ENCODE measurements at regions not wholly inside any gene's neighbourhood (a gene's known extent, or its start where the extent isn't known, plus 50 kb on each side); places are given as distances from the start of the nearest gene placed in this dataset.

DNA sequence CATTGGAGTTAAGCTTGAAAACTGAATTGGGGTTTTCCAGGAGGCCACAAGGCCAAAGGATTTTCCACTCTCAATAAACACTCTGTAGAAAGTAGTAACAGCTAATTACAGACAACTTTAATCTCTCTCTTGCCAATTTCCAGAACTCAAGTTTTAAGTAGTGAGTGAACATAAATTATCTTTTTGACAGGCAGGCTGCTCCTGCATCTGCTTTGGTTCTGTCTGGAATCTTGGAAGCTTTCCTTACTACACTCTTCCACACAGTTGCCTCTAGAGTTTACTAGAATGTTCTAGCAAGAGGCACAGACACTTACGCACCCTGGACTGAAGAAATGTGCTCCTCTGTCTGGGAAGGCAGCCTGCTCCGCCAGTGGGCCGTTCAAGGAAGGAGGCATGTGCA is 90.5 kb upstream of the WAC start:
- Histone ChIP-seq H3K27ac (ENCODE audit: low read length) (no peak overlapping the region), H3K4me3 (ENCODE audit: low read depth in 1 of 2, low read length in 2 of 2) (no peak overlapping the region), H3K27me3 (ENCODE audit: insufficient read depth, low read length, poor library complexity) (no peaks in the 10 kb centered on the region), H3K4me1 (ENCODE audit: insufficient read depth, low read length) (no peaks in the 10 kb centered on the region), H3K79me2 (ENCODE audit: insufficient read depth, low read length) (no peaks in the 10 kb centered on the region), H3K36me3 (ENCODE audit: insufficient read depth, low read length) (no peaks in the 10 kb centered on the region), H3K4me2 (ENCODE audit: insufficient read depth, low read length) (no peak overlapping the region), H3K9me3 (ENCODE audit: insufficient read depth, low read length, severe bottlenecking) (no peaks in the 10 kb centered on the region), H4K20me1 (ENCODE audit: insufficient read depth, low read length) (no peaks in the 10 kb centered on the region), H2AFZ (ENCODE audit: low read depth, low read length) (no peak overlapping the region), H3K9ac (ENCODE audit: low read depth, low read length) (no peak overlapping the region)
- DNase-seq (no peak), ATAC-seq (ENCODE audit: insufficient read depth, low read depth) (no peak)
- TF ChIP-seq EZH2 (IDR thresholded peaks at IDR 0.05; ENCODE audit: borderline replicate concordance, low read depth, low read length, severe bottlenecking), result no peak
- TF ChIP-seq, protein P1, sequence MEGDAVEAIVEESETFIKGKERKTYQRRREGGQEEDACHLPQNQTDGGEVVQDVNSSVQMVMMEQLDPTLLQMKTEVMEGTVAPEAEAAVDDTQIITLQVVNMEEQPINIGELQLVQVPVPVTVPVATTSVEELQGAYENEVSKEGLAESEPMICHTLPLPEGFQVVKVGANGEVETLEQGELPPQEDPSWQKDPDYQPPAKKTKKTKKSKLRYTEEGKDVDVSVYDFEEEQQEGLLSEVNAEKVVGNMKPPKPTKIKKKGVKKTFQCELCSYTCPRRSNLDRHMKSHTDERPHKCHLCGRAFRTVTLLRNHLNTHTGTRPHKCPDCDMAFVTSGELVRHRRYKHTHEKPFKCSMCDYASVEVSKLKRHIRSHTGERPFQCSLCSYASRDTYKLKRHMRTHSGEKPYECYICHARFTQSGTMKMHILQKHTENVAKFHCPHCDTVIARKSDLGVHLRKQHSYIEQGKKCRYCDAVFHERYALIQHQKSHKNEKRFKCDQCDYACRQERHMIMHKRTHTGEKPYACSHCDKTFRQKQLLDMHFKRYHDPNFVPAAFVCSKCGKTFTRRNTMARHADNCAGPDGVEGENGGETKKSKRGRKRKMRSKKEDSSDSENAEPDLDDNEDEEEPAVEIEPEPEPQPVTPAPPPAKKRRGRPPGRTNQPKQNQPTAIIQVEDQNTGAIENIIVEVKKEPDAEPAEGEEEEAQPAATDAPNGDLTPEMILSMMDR (IDR thresholded peaks at IDR 0.05; ENCODE audit: borderline replicate concordance, extremely low read depth, low read length, poor library complexity, severe bottlenecking), result no peak

DNA sequence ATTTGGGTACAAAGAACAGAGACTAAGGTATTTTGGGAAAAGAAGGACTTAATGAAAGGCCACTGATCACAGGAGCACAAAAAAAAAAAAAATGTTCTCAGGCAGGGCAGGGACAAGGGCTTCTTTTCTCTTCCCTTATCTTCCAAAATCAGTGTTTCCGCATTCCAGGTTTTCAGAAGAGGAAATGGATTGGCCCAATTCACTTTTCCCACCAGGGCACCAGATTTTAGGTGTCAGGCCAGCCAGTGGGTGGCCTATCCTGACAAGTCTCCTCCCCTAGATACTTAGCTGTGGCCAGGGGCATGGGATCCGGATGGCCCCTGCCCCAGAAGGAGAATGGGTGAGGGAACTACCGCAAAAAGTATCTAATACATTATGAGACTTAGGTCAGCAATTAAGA is 88.9 kb upstream of the WAC start:
- DNase-seq, result no peak
- no peak overlapping the region for H3K4me2 ChIP-seq (ENCODE audit: insufficient read depth, low read length)

DNA sequence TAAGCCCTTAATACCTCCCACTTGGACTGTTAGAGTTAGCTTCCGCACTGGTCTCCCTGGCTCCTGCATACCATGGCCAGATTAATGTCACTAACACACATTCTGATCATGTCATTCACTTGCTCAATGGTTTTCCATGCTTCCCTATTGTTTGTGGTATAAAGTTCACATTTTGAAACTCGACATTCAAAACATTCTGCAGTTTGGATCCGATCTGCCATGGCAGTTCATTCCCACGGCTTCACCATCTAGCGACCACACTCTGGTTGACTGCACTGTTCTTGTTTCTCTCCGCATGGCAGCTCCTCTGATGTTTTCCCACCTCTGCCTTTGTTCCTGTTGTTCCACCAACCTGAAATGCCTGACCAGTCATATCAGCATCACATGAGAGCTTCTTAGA is 87.4 kb upstream of the WAC start:
- Histone ChIP-seq H3K79me2 (ENCODE audit: insufficient read depth, low read length) (no peaks in the 10 kb centered on the region), H3K27ac (ENCODE audit: low read length) (no peak overlapping the region), H3K27me3 (ENCODE audit: insufficient read depth, low read length, poor library complexity) (peaks cover 4% of the 10 kb centered on the region), H3K4me1 (ENCODE audit: insufficient read depth, low read length) (no peaks in the 10 kb centered on the region), H3K9me3 (ENCODE audit: insufficient read depth, low read length, severe bottlenecking) (no peaks in the 10 kb centered on the region), H4K20me1 (ENCODE audit: insufficient read depth, low read length) (no peaks in the 10 kb centered on the region), H3K4me3 (ENCODE audit: low read depth in 1 of 2, low read length in 2 of 2) (no peak overlapping the region), H3K4me2 (ENCODE audit: insufficient read depth, low read length) (no peak overlapping the region), H2AFZ (ENCODE audit: low read depth, low read length) (no peak overlapping the region), H3K36me3 (ENCODE audit: insufficient read depth, low read length) (no peaks in the 10 kb centered on the region), H3K9ac (ENCODE audit: low read depth, low read length) (no peak overlapping the region)
- DNase-seq (no peak), ATAC-seq (ENCODE audit: insufficient read depth, low read depth) (no peak)
- TF ChIP-seq, protein P1 (IDR thresholded peaks at IDR 0.05; ENCODE audit: borderline replicate concordance, extremely low read depth, low read length, poor library complexity, severe bottlenecking), result no peak
- no peak for TF ChIP-seq EZH2 (IDR thresholded peaks at IDR 0.05; ENCODE audit: borderline replicate concordance, low read depth, low read length, severe bottlenecking)

More for the DNA sequence above, 88.9 kb upstream of the WAC start:
- Histone ChIP-seq H2AFZ (ENCODE audit: low read depth, low read length) (no peak overlapping the region), H3K9ac (ENCODE audit: low read depth, low read length) (no peak overlapping the region), H3K4me3 (ENCODE audit: low read depth in 1 of 2, low read length in 2 of 2) (no peak overlapping the region), H3K79me2 (ENCODE audit: insufficient read depth, low read length) (no peaks in the 10 kb centered on the region), H3K9me3 (ENCODE audit: insufficient read depth, low read length, severe bottlenecking) (no peaks in the 10 kb centered on the region), H3K36me3 (ENCODE audit: insufficient read depth, low read length) (no peaks in the 10 kb centered on the region), H3K4me1 (ENCODE audit: insufficient read depth, low read length) (no peaks in the 10 kb centered on the region), H4K20me1 (ENCODE audit: insufficient read depth, low read length) (no peaks in the 10 kb centered on the region), H3K27ac (ENCODE audit: low read length) (no peak overlapping the region), H3K27me3 (ENCODE audit: insufficient read depth, low read length, poor library complexity) (peaks cover under 1% of the 10 kb centered on the region)
- no peak for ATAC-seq (ENCODE audit: insufficient read depth, low read depth)
- TF ChIP-seq, protein P1 (IDR thresholded peaks at IDR 0.05; ENCODE audit: borderline replicate concordance, extremely low read depth, low read length, poor library complexity, severe bottlenecking), result no peak
- no peak for TF ChIP-seq EZH2 (IDR thresholded peaks at IDR 0.05; ENCODE audit: borderline replicate concordance, low read depth, low read length, severe bottlenecking)

DNA sequence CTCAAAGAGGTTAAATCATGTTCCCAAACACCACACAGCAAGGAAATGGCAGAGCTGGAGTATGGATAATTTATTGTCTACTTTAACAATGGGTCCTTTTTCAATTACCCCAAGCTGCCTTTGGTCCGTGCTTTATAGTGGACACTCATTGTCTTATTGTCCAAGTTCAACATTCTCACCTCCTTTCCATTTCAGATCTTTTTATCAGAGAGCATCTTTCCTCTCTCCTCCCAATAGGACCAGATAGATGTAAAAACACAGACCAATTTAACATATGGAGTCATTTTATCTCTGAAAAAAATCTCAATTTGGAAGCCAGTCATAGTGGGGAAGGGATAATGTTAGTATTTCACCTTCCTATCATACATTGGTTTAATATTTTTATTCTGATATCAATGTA is 83.5 kb upstream of the WAC start:
- ATAC-seq (ENCODE audit: insufficient read depth, low read depth) (no peak), DNase-seq (no peak)
- H3K36me3 ChIP-seq (ENCODE audit: insufficient read depth, low read length), result no peaks in the 10 kb centered on the region
- peaks cover 8% of the 10 kb centered on the region for H3K27me3 ChIP-seq (ENCODE audit: insufficient read depth, low read length, poor library complexity)
- no peaks in the 10 kb centered on the region for H4K20me1 ChIP-seq (ENCODE audit: insufficient read depth, low read length)
- H3K4me1 ChIP-seq (ENCODE audit: insufficient read depth, low read length), result no peaks in the 10 kb centered on the region
- no peaks in the 10 kb centered on the region for H3K79me2 ChIP-seq (ENCODE audit: insufficient read depth, low read length)
- TF ChIP-seq, protein P1 (IDR thresholded peaks at IDR 0.05; ENCODE audit: borderline replicate concordance, extremely low read depth, low read length, poor library complexity, severe bottlenecking), result no peak
- TF ChIP-seq EZH2 (IDR thresholded peaks at IDR 0.05; ENCODE audit: borderline replicate concordance, low read depth, low read length, severe bottlenecking), result no peak
- H3K9ac ChIP-seq (ENCODE audit: low read depth, low read length), result no peak overlapping the region
- H3K9me3 ChIP-seq (ENCODE audit: insufficient read depth, low read length, severe bottlenecking), result no peaks in the 10 kb centered on the region
- H2AFZ ChIP-seq (ENCODE audit: low read depth, low read length), result no peak overlapping the region
- H3K4me3 ChIP-seq (ENCODE audit: low read depth in 1 of 2, low read length in 2 of 2), result no peak overlapping the region
- H3K27ac ChIP-seq (ENCODE audit: low read length), result no peak overlapping the region
- H3K4me2 ChIP-seq (ENCODE audit: insufficient read depth, low read length), result no peak overlapping the region

Measured in DND-41 (cell line).